ENCODE measurements at regions not wholly inside any gene's neighbourhood (a gene's known extent, or its start where the extent isn't known, plus 50 kb on each side); places are given as distances from the start of the nearest gene placed in this dataset.

GRCh38 chr11:71357414-71357813 lies 90.8 kb downstream of the DHCR7 start:
- no peak for TF ChIP-seq CTCF (IDR thresholded peaks at IDR 0.05; ENCODE audit: insufficient read depth, low read depth, low read length)
- no peak for DNase-seq (ENCODE audit: low read depth)
- H3K4me3 ChIP-seq (ENCODE audit: low read depth, low read length): no peak overlapping the region

- TF ChIP-seq CTCF (IDR thresholded peaks at IDR 0.05; ENCODE audit: insufficient read depth, low read depth, low read length): no peak
- DNase-seq (ENCODE audit: low read depth): no peak
These were observed 91.3 kb downstream of the DHCR7 start for GRCh38 chr11:71356904-71357303.

GRCh38 chr11:71356280-71356876 lies 91.8 kb downstream of the DHCR7 start:
- DNase-seq (ENCODE audit: low read depth): no peak
- TF ChIP-seq CTCF (IDR thresholded peaks at IDR 0.05; ENCODE audit: insufficient read depth, low read depth, low read length): no peak
- H3K4me3 ChIP-seq (ENCODE audit: low read depth, low read length): no peak overlapping the region

More at GRCh38 chr11:71356904-71357303, 91.3 kb downstream of the DHCR7 start:
- H3K4me3 ChIP-seq (ENCODE audit: low read depth, low read length): no peak overlapping the region

GRCh38 chr11:71355281-71355680 lies 92.9 kb downstream of the DHCR7 start:
- H3K4me3 ChIP-seq (ENCODE audit: low read depth, low read length): no peak overlapping the region
- no peak for DNase-seq (ENCODE audit: low read depth)
- no peak for TF ChIP-seq CTCF (IDR thresholded peaks at IDR 0.05; ENCODE audit: insufficient read depth, low read depth, low read length)

- DNase-seq (ENCODE audit: low read depth): no peak
- TF ChIP-seq CTCF (IDR thresholded peaks at IDR 0.05; ENCODE audit: insufficient read depth, low read depth, low read length): no peak
These were observed 93.6 kb downstream of the DHCR7 start for GRCh38 chr11:71354394-71355105.

GRCh38 chr11:71352748-71353147 lies 95.4 kb downstream of the DHCR7 start:
- no peak for DNase-seq (ENCODE audit: low read depth)
- no peak for TF ChIP-seq CTCF (IDR thresholded peaks at IDR 0.05; ENCODE audit: insufficient read depth, low read depth, low read length)
- H3K4me3 ChIP-seq (ENCODE audit: low read depth, low read length): no peak overlapping the region

More at GRCh38 chr11:71354394-71355105, 93.6 kb downstream of the DHCR7 start:
- H3K4me3 ChIP-seq (ENCODE audit: low read depth, low read length): no peak overlapping the region

Data from fibroblast of villous mesenchyme (primary cell).